GM12878 (cell line): ENCODE measurements at regions not wholly inside any gene's neighbourhood (a gene's known extent, or its start where the extent isn't known, plus 50 kb on each side); places are given as distances from the start of the nearest gene placed in this dataset.

Experiments used
- ATAC-seq: fragments of 200-7000 bp; cut with Tn5 transposase; 3 replicates; pipeline ENCODE4 v1.9.1; 2020; ENCODE audit warnings: mild to moderate bottlenecking, moderate library complexity
- BruUV-seq: library from RNA; stranded (reverse); fragments of 400-500 nt; replicated peaks from 2 replicates; lab custom pipeline; 2021; lab: Mats Ljungman, UMichigan
- CTCF ChIA-PET: fragments of 300-600 bp; sonication (Branson Sonifier 250); formaldehyde crosslinking; extraction: SDS; loops from one replicate; lab custom pipeline; 2021; ENCODE audit warnings: inconsistent platforms; lab: Yijun Ruan, JAX
- POLR2A ChIA-PET: fragments of 350-600 bp; formaldehyde crosslinking; extraction: SDS; loops from one replicate; lab custom pipeline; 2021; ENCODE audit warnings: inconsistent platforms; lab: Charles Lee
- RAD21 ChIA-PET: fragments of 300-600 bp; sonication (Branson Sonifier 250); formaldehyde crosslinking; loops from one replicate; lab custom pipeline; 2023; ENCODE audit warnings: antibody characterized with exemption; ENCODE audit not compliant: unreplicated experiment; lab: Charles Lee
- SMC1A ChIA-PET: fragments of 300-600 bp; sonication (Branson Sonifier 250); formaldehyde crosslinking; loops from one replicate; lab custom pipeline; 2023; ENCODE audit not compliant: unreplicated experiment, uncharacterized antibody; lab: Charles Lee
- DNase-seq: peaks from one replicate; pipeline ENCODE4 v3.0.0-alpha.2; 2011; ENCODE audit warnings: low read depth, low spot score
- FAIRE-seq: peaks from 3 replicates; lab custom pipeline; 2011; peaks lifted over from hg19 to GRCh38; lab: Jason Lieb, UNC
- H2AFZ ChIP-seq: 2 replicates; pipeline ENCODE4 v1.6.0; 2011; ENCODE audit warnings: low read depth, low read length, control low read depth; ENCODE audit not compliant: control insufficient read depth
- H3K27ac ChIP-seq: 2 replicates; pipeline ENCODE4 v1.5.1; 2011; ENCODE audit warnings: control low read depth; ENCODE audit not compliant: control insufficient read depth, insufficient read depth
- H3K27me3 ChIP-seq, 2 experiments: replicated peaks in 1 of 2; 2 replicates each; pipeline versions ENCODE4 v1.6.0 to v1.6.1; 2011; ENCODE audit warnings: low read length in 1 of 2; ENCODE audit not compliant: control insufficient read depth in 2 of 2, insufficient read depth in 2 of 2
- H3K36me3 ChIP-seq, 2 experiments: 2 replicates each; pipeline ENCODE4 v1.5.1; 2011; ENCODE audit warnings: low read length in 1 of 2; ENCODE audit not compliant: control insufficient read depth in 2 of 2, insufficient read depth in 2 of 2
- H3K4me1 ChIP-seq: 2 replicates; pipeline ENCODE4 v1.6.1; 2011; ENCODE audit warnings: mild to moderate bottlenecking, low read length, moderate library complexity, mixed read lengths; ENCODE audit not compliant: control insufficient read depth, insufficient read depth
- H3K4me2 ChIP-seq: 2 replicates; pipeline ENCODE4 v1.6.0; 2011; ENCODE audit warnings: control low read depth; ENCODE audit not compliant: control insufficient read depth, insufficient read depth
- H3K4me3 ChIP-seq: fragments of 200-600 bp; sonication (generic); 2 replicates; pipeline ENCODE4 v1.5.1; 2016
- H3K79me2 ChIP-seq: 2 replicates; pipeline ENCODE4 v1.6.0; 2011; ENCODE audit warnings: low read length; ENCODE audit not compliant: control insufficient read depth, insufficient read depth
- H3K9ac ChIP-seq: 2 replicates; pipeline ENCODE4 v1.8.0; 2011; ENCODE audit warnings: low read length, control low read depth, mixed read lengths; ENCODE audit not compliant: control insufficient read depth, insufficient read depth
- H3K9me3 ChIP-seq: replicated peaks from 3 replicates; pipeline ENCODE4 v1.5.1; 2011; ENCODE audit warnings: mild to moderate bottlenecking, low read length; ENCODE audit not compliant: control insufficient read depth, insufficient read depth
- H4K20me1 ChIP-seq: 2 replicates; pipeline ENCODE4 v1.6.0; 2011; ENCODE audit not compliant: control insufficient read depth, insufficient read depth
- NRF1 ChIP-seq: conservative IDR thresholded peaks from 2 replicates; pipeline ENCODE4 v1.6.1; 2011; ENCODE audit warnings: mild to moderate bottlenecking, low read depth, low read length, improper control_type of control experiment
- SMARCA5 ChIP-seq: fragments of 450-650 bp; IDR thresholded peaks from 2 replicates; pipeline ENCODE4 v1.6.1; 2017; ENCODE audit warnings: mild to moderate bottlenecking
- WGBS: methylation state at CpG from one replicate; pipeline ENCODE4 v1.1.6; 2016; ENCODE audit warnings: low lambda C conversion rate; ENCODE audit not compliant: insufficient replicate concordance, insufficient coverage; ENCODE audit errors: missing lambda C conversion rate; 5-methylcytosine and 5-hydroxymethylcytosine counted together
- in situ Hi-C: fragments of 300-500 bp; cut with MboI; formaldehyde crosslinking; loops from 9 replicates; pipeline ENCODE4 v1.14.3; 2018; ENCODE audit warnings: mixed read lengths
- intact Hi-C: fragments of 100-400 bp; cut with micrococcal nuclease; formaldehyde crosslinking; loops from one replicate; pipeline ENCODE4 v1.14.2; 2022; ENCODE audit not compliant: unreplicated experiment

DNA sequence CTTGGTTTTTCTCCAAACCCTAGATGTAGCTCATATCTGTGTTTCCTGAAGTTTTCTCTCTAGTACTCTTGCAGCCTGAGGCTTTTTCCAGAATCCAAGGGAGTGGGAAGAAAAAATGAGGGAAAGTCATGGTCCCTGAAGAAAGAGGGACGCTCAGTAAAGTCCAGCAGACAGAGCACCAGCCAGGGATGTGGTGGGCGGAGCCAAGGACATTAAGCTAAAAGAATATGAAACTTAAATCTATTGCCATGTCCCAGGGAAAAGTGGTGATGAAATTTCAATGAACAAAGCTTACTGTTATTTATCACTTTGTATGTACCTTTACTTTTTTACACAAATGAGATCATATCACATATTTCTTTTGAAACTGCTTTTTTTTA lies 430.2 kb downstream of the USP25 start:
- POLR2A ChIA-PET: no interaction called here
- CTCF ChIA-PET: no interaction called here
- SMC1A ChIA-PET: no interaction called here

DNA sequence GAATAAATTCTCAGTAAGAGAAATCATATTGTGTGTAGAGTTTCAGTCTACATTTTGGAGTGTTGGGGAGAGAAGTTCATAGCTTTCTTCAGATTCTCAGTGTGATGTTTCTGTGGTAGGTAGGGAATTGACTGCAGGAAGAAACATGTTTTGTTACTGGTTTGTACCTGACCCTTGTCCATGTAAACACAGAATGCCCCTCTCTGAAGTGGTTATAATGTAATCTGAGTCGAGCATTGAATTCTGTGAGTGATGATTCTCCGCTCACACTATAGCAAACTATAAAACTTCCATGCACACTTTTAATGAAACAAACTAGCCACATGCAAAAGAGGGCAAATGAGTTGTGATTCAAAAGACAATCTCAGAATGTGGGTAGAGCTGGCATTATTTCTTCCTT lies 433.2 kb downstream of the USP25 start:
- in situ Hi-C loops: no loop called here

More for the DNA sequence above, 430.2 kb downstream of the USP25 start:
- FAIRE-seq: no peak
- in situ Hi-C loops: no loop called here
- no peaks in the 10 kb centered on the region for H3K27me3 ChIP-seq
- no TSS peak for BruUV-seq
- H3K4me3 ChIP-seq: no peak overlapping the region
- WGBS: 0% methylated on average over 2 of the region's 2 CpGs
- H3K9me3 ChIP-seq: no peaks in the 10 kb centered on the region
- intact Hi-C loops: no loop called here
- no peak for TF ChIP-seq SMARCA5
- H3K36me3 ChIP-seq: no peaks in the 10 kb centered on the region
- no peak overlapping the region for H3K27ac ChIP-seq
- no peak overlapping the region for H3K4me2 ChIP-seq
- no peak overlapping the region for H3K9ac ChIP-seq
- H4K20me1 ChIP-seq: no peaks in the 10 kb centered on the region
- no peak for ATAC-seq
- RAD21 ChIA-PET: no interaction called here
- no peaks in the 10 kb centered on the region for H3K79me2 ChIP-seq
- H2AFZ ChIP-seq: no peak overlapping the region
- H3K4me1 ChIP-seq: no peaks in the 10 kb centered on the region
- DNase-seq: no peak

More for the DNA sequence above, 433.2 kb downstream of the USP25 start:
- RAD21 ChIA-PET: no interaction called here
- Histone ChIP-seq H3K9ac (no peak overlapping the region), H3K27ac (no peak overlapping the region), H3K79me2 (no peaks in the 10 kb centered on the region), H3K27me3 (no peaks in the 10 kb centered on the region), H3K9me3 (no peaks in the 10 kb centered on the region), H4K20me1 (no peaks in the 10 kb centered on the region), H3K36me3 (no peaks in the 10 kb centered on the region), H3K4me1 (no peaks in the 10 kb centered on the region), H2AFZ (no peak overlapping the region), H3K4me3 (no peak overlapping the region), H3K4me2 (no peak overlapping the region)
- ATAC-seq (no peak), DNase-seq (no peak), FAIRE-seq (no peak)
- TF ChIP-seq NRF1: no peak
- 44% methylated on average over 2 of the region's 2 CpGs for WGBS
- POLR2A ChIA-PET: no interaction called here
- no TSS peak for BruUV-seq
- CTCF ChIA-PET: no interaction called here
- intact Hi-C loops: no loop called here
- SMC1A ChIA-PET: interaction anchor here (0.6 kb wide), 1 partner anchor 256 kb away, joined by 3 read pairs; no protein-coding TSS in a partner anchor
